Astrocyte (in vitro differentiated cells and primary cell): ENCODE measurements at regions not wholly inside any gene's neighbourhood (a gene's known extent, or its start where the extent isn't known, plus 50 kb on each side); places are given as distances from the start of the nearest gene placed in this dataset.

Experiments used
- DNase-seq: peaks from one replicate; pipeline ENCODE4 v3.0.0-alpha.2; 2010; ENCODE audit warnings: low read depth
- FAIRE-seq: peaks from 2 replicates; lab custom pipeline; 2011; peaks lifted over from hg19 to GRCh38; lab: Jason Lieb, UNC
- H2AFZ ChIP-seq: 2 replicates; pipeline ENCODE4 v1.6.0; 2012; ENCODE audit warnings: low read depth, low read length, inconsistent platforms
- H3K27ac ChIP-seq: 2 replicates; pipeline ENCODE4 v1.5.1; 2011; ENCODE audit warnings: low read depth, low read length, inconsistent platforms
- H3K27me3 ChIP-seq: 2 replicates; pipeline ENCODE4 v1.6.0; 2011; ENCODE audit warnings: low read length, inconsistent platforms; ENCODE audit not compliant: insufficient read depth
- H3K36me3 ChIP-seq: 2 replicates; pipeline ENCODE4 v1.5.1; 2011; ENCODE audit warnings: low read length, inconsistent platforms; ENCODE audit not compliant: insufficient read depth
- H3K4me1 ChIP-seq: 2 replicates; pipeline ENCODE4 v1.5.1; 2011; ENCODE audit warnings: low read length, inconsistent platforms; ENCODE audit not compliant: insufficient read depth
- H3K4me2 ChIP-seq: 2 replicates; pipeline ENCODE4 v1.6.0; 2012; ENCODE audit warnings: low read length, inconsistent platforms
- H3K4me3 ChIP-seq: 2 replicates; pipeline ENCODE4 v1.5.1; 2011; ENCODE audit warnings: low read depth, mild to moderate bottlenecking, low read length, inconsistent platforms; ENCODE audit not compliant: insufficient read depth
- H3K79me2 ChIP-seq: 2 replicates; pipeline ENCODE4 v1.6.0; 2012; ENCODE audit warnings: mild to moderate bottlenecking, low read length, inconsistent platforms; ENCODE audit not compliant: insufficient read depth
- H3K9ac ChIP-seq: 2 replicates; pipeline ENCODE4 v1.6.0; 2012; ENCODE audit warnings: mild to moderate bottlenecking, low read length, inconsistent platforms
- H3K9me3 ChIP-seq: 2 replicates; pipeline ENCODE4 v1.5.1; 2012; ENCODE audit warnings: low read depth, mild to moderate bottlenecking, low read length, inconsistent platforms; ENCODE audit not compliant: insufficient read depth
- H4K20me1 ChIP-seq: 2 replicates; pipeline ENCODE4 v1.6.0; 2012; ENCODE audit warnings: low read length, inconsistent platforms; ENCODE audit not compliant: insufficient read depth
- H3K27ac Mint-ChIP-seq: one replicate; pipeline ENCODE4 v1.8.0; 2021; ENCODE audit warnings: mild to moderate bottlenecking, mixed read lengths; ENCODE audit not compliant: unreplicated experiment
- H3K27me3 Mint-ChIP-seq: one replicate; pipeline ENCODE4 v1.8.0; 2021; ENCODE audit warnings: low read depth, mixed read lengths; ENCODE audit not compliant: unreplicated experiment
- H3K36me3 Mint-ChIP-seq: one replicate; pipeline ENCODE4 v1.8.0; 2021; ENCODE audit warnings: low read depth, mixed read lengths; ENCODE audit not compliant: unreplicated experiment
- H3K4me1 Mint-ChIP-seq: one replicate; pipeline ENCODE4 v1.8.0; 2021; ENCODE audit warnings: low read depth, mixed read lengths; ENCODE audit not compliant: unreplicated experiment
- H3K4me3 Mint-ChIP-seq: one replicate; pipeline ENCODE4 v1.8.0; 2021; ENCODE audit warnings: mild to moderate bottlenecking, moderate library complexity, mixed read lengths; ENCODE audit not compliant: unreplicated experiment
- H3K9me3 Mint-ChIP-seq: one replicate; pipeline ENCODE4 v1.8.0; 2021; ENCODE audit warnings: mild to moderate bottlenecking, mixed read lengths; ENCODE audit not compliant: unreplicated experiment
- CTCF ChIP-seq: IDR thresholded peaks from 2 replicates; pipeline ENCODE4 v1.5.1; 2011; ENCODE audit warnings: low read depth, mild to moderate bottlenecking, inconsistent platforms, low read length, moderate library complexity; ENCODE audit not compliant: insufficient read depth
- EZH2 ChIP-seq: IDR thresholded peaks from 2 replicates; pipeline ENCODE4 v1.6.1; 2012; ENCODE audit warnings: mild to moderate bottlenecking, low read length, inconsistent platforms; ENCODE audit not compliant: insufficient read depth

DNA sequence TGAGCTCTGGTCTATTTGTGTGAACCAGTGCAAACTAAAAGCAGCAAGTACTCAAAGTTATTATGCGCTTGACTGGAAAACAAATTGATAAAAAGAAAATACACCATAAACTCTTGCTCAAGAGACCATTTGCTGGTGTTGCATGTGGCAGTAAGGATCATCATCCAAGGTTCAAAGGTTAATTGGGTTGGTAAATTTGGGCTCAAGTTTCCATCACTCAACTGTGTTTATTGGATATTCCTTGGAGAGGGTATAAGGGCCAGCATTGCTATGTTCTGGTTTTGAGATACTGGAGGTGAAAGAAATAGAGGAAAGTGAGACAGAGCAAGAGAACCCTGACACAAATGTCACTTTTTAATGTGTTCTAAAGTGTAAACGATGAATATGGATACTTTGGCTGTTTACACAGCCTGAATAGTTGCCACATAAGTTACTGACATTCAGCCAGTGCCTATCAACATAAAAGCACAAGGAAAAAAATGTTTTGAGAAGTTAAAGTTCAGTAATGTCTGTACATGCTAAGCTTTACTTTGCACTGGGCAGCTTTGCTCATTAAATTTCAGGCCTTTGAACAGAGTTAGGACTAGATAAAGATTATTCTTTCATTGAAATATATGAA, 736.1 kb downstream of the HDGFL1 start:
- Histone ChIP-seq H3K27me3 (no peaks in the 10 kb centered on the region), H3K9me3 (no peaks in the 10 kb centered on the region), H3K4me2 (no peak overlapping the region), H3K4me1 (no peaks in the 10 kb centered on the region), H3K9ac (no peak overlapping the region), H3K36me3 (no peaks in the 10 kb centered on the region), H3K27ac (no peak overlapping the region), H2AFZ (no peak overlapping the region), H3K79me2 (no peaks in the 10 kb centered on the region), H3K4me3 (no peak overlapping the region), H4K20me1 (no peaks in the 10 kb centered on the region)
- Mint-ChIP-seq H3K4me1 (no peaks in the 10 kb centered on the region), H3K4me3 (no peak overlapping the region), H3K36me3 (no peaks in the 10 kb centered on the region), H3K27ac (no peak overlapping the region), H3K27me3 (no peaks in the 10 kb centered on the region), H3K9me3 (peaks cover 2% of the 10 kb centered on the region)
- DNase-seq (no peak), FAIRE-seq (no peak)
- no peak for TF ChIP-seq CTCF
- TF ChIP-seq EZH2: no peak

DNA sequence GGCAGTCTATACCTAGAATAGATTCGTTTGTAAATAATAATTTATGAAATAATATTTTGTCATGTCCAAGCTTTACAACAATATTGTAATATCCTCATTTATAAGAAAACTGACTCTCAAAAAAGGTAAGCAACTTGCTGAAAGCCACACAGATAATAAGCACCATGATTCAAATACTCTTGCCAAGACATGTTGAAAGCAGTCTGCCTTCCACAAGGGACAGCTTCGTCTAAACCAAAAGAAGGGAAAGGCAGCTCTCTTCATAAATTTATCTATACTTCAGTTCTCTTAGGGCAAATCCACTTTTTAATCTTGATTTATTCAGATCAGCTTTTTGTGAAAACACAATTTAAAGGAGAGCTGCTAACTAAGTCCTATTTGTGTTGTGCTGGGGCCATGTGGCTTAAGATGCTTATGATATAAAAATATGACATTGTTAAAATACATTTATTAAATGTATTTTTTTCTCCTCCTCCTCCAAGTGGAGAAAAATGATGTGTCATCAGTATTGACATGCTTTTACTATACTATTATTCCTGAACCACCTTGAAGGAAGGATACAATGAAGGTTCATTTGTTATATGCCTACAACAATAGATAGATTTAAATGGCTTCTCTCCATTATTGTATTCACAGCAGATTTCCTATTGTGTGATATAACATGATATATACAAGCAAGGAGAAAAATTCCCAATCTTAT, 737.0 kb downstream of the HDGFL1 start:
- H3K9ac ChIP-seq: no peak overlapping the region
- H4K20me1 ChIP-seq: no peaks in the 10 kb centered on the region
- H3K9me3 ChIP-seq: no peaks in the 10 kb centered on the region
- H3K27me3 Mint-ChIP-seq: no peaks in the 10 kb centered on the region
- no peak for TF ChIP-seq CTCF
- TF ChIP-seq EZH2: no peak
- H3K4me3 Mint-ChIP-seq: no peak overlapping the region
- H3K27ac ChIP-seq: no peak overlapping the region
- peaks cover 2% of the 10 kb centered on the region for H3K9me3 Mint-ChIP-seq
- H3K79me2 ChIP-seq: no peaks in the 10 kb centered on the region
- no peaks in the 10 kb centered on the region for H3K4me1 Mint-ChIP-seq
- no peaks in the 10 kb centered on the region for H3K36me3 ChIP-seq
- no peak for FAIRE-seq
- DNase-seq: no peak
- no peak overlapping the region for H2AFZ ChIP-seq
- no peaks in the 10 kb centered on the region for H3K36me3 Mint-ChIP-seq
- no peak overlapping the region for H3K4me3 ChIP-seq
- no peaks in the 10 kb centered on the region for H3K27me3 ChIP-seq
- no peak overlapping the region for H3K27ac Mint-ChIP-seq
- no peak overlapping the region for H3K4me2 ChIP-seq
- no peaks in the 10 kb centered on the region for H3K4me1 ChIP-seq

GRCh38 chr6:23307516-23307915, 738.1 kb downstream of the HDGFL1 start:
- H3K27me3 ChIP-seq: no peaks in the 10 kb centered on the region
- H3K27ac ChIP-seq: no peak overlapping the region
- Mint-ChIP-seq H3K27ac (no peak overlapping the region), H3K36me3 (no peaks in the 10 kb centered on the region), H3K27me3 (no peaks in the 10 kb centered on the region), H3K9me3 (peaks cover 2% of the 10 kb centered on the region), H3K4me1 (no peaks in the 10 kb centered on the region), H3K4me3 (no peak overlapping the region)
- FAIRE-seq (no peak), DNase-seq (no peak)
- H4K20me1 ChIP-seq: no peaks in the 10 kb centered on the region
- H3K4me1 ChIP-seq: no peaks in the 10 kb centered on the region
- TF ChIP-seq CTCF (no peak), EZH2 (no peak)
- H3K9ac ChIP-seq: no peak overlapping the region
- no peaks in the 10 kb centered on the region for H3K79me2 ChIP-seq
- H3K9me3 ChIP-seq: no peaks in the 10 kb centered on the region
- no peak overlapping the region for H3K4me2 ChIP-seq
- no peak overlapping the region for H3K4me3 ChIP-seq
- no peaks in the 10 kb centered on the region for H3K36me3 ChIP-seq
- no peak overlapping the region for H2AFZ ChIP-seq
